ENCODE measurements at regions not wholly inside any gene's neighbourhood (a gene's known extent, or its start where the extent isn't known, plus 50 kb on each side); places are given as distances from the start of the nearest gene placed in this dataset.

GRCh38 chr10:111373696-111374095, 296.9 kb downstream of the ADRA2A start:
- TF ChIP-seq CTCF (IDR thresholded peaks at IDR 0.05) (no peak), POLR2A (IDR thresholded peaks at IDR 0.05) (no peak)
